VCaP (cell line): ENCODE measurements at regions not wholly inside any gene's neighbourhood (a gene's known extent, or its start where the extent isn't known, plus 50 kb on each side); places are given as distances from the start of the nearest gene placed in this dataset.

ENCODE experiments used
- H3K27ac ChIP-seq: fragments of 450-650 bp; 2 replicates; pipeline ENCODE4 v1.5.1; 2017
- CTCF ChIP-seq: fragments of 450-650 bp; conservative IDR thresholded peaks from 2 replicates; pipeline ENCODE4 v1.5.1; 2017; ENCODE audit warnings: mild to moderate bottlenecking, moderate library complexity

- no peak overlapping the region for H3K27ac ChIP-seq
- TF ChIP-seq CTCF, result no peak
Observed at GRCh38 chr5:2529371-2530092, 221.9 kb downstream of the IRX2 start.

GRCh38 chr5:2525351-2525750, 226.1 kb downstream of the IRX2 start:
- no peak for TF ChIP-seq CTCF

GRCh38 chr5:2524620-2525019, 226.9 kb downstream of the IRX2 start:
- TF ChIP-seq CTCF, result no peak
- no peak overlapping the region; the same call in 1 of the 2 replicates for H3K27ac ChIP-seq

More at GRCh38 chr5:2525351-2525750, 226.1 kb downstream of the IRX2 start:
- H3K27ac ChIP-seq, result no peak overlapping the region; the same call in 1 of the 2 replicates

GRCh38 chr5:2523180-2523579, 228.3 kb downstream of the IRX2 start:
- H3K27ac ChIP-seq, result no peak overlapping the region
- no peak for TF ChIP-seq CTCF

GRCh38 chr5:2522372-2522771, 229.1 kb downstream of the IRX2 start:
- no peak for TF ChIP-seq CTCF

GRCh38 chr5:2519153-2519552, 232.3 kb downstream of the IRX2 start:
- no peak overlapping the region for H3K27ac ChIP-seq
- TF ChIP-seq CTCF, result no peak

More at GRCh38 chr5:2522372-2522771, 229.1 kb downstream of the IRX2 start:
- no peak overlapping the region for H3K27ac ChIP-seq

GRCh38 chr5:2517451-2517850, 234.0 kb downstream of the IRX2 start:
- H3K27ac ChIP-seq, result no peak overlapping the region
- TF ChIP-seq CTCF, result no peak
